AG10803 (cell line): ENCODE measurements at regions not wholly inside any gene's neighbourhood (a gene's known extent, or its start where the extent isn't known, plus 50 kb on each side); places are given as distances from the start of the nearest gene placed in this dataset.
A peak's percentile ranks its signal among the peaks of the same experiment; 100 is the strongest.
"Not testable (repeated sequence)": the region's sequence is repeated elsewhere in the genome, so short reads cannot be mapped to it uniquely, and the experiment has no call there.

Experiments used
- DNase-seq: peaks from one replicate; pipeline ENCODE4 v3.0.0; 2010; ENCODE audit warnings: low read depth
- H3K4me3 ChIP-seq: 2 replicates; pipeline ENCODE4 v1.5.1; 2011; ENCODE audit warnings: mild to moderate bottlenecking, low read length, control low read depth
- CTCF ChIP-seq: conservative IDR thresholded peaks from 2 replicates; pipeline ENCODE4 v1.5.1; 2011; ENCODE audit warnings: mild to moderate bottlenecking, low read length, control low read depth, inconsistent platforms

DNA sequence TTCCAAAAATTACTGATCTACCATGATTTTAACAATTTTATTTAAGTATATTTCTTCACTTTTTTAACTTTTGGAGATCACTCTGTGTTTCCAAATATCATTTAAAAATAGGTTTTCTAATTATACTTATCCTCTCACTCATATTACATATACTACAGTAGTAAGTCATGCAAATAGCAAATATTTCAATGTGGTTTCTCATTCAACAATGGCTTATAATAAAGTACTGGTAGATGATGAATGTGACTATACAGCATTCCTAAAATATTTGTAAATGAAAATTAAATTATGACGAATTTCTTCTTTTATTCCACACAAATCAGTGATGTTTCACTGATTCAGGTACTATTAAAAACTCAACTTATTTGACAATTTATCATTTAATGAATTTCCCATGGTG, 176.3 kb upstream of the MEF2C start:
- no peak overlapping the region for H3K4me3 ChIP-seq
- no peak for DNase-seq
- no peak for TF ChIP-seq CTCF

DNA sequence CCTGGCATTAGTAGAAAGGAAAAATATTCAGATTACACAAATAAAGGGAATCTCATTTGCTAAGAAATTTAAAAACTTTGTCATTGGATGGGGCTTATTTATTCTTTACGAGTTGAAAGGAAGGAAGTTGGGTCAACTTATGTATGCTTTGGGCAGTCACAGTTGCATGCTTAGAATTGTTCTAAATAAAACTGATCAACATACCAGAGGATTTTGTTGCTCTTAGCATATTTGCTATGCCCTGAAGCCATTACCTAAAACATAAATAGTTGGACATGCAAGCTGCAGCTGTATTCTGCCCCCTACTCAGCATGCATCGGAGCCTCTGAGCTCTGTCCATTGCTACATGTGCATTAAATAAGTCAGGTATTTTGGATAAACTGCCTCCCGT, 172.7 kb upstream of the MEF2C start:
- no peak for TF ChIP-seq CTCF
- DNase-seq = no peak
- no peak overlapping the region for H3K4me3 ChIP-seq

- no peak overlapping the region for H3K4me3 ChIP-seq
Measured at GRCh38 chr5:89055015-89055694, 172.2 kb upstream of the MEF2C start.

DNA sequence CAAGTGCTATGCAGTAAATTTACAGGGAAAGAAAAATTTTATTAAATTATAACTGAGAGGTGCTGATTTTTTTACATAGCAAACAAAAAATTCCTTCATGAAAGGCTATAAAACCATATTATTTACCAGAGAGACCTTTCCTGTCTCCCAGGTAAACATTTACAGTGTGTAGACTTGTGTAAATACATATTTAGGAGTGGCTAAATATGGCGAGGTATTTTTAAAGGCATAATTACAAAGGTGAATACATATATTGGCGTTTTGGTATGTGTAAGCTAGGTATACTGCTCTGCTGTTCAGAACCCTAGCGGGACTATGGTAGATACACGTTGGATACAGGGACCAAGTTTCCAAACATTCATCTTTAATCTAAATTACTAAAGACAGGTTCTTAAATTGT, 170.6 kb upstream of the MEF2C start:
- DNase-seq = no peak

More at GRCh38 chr5:89055015-89055694, 172.2 kb upstream of the MEF2C start:
- no peak for TF ChIP-seq CTCF
- DNase-seq = no peak

DNA sequence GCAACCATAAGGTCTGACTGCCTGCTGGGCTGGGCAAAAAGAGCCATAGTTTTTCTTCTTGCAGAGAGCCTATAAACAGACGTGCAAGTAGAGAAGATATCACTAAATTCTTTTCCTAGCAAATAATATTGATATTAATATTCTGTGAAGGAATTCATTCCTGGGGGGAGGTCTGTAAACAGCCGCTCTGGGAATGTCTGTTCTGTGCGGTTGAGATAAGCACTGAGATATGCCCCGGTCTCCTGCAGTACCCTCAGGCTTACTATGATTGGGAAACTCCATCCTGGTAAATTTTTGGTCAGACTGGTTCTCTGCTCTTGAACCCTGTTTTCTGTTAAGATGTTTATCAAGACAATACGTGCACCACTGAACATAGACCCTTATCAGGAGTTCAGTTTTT, 167.1 kb upstream of the MEF2C start:
- DNase-seq, H3K4me3 ChIP-seq: not testable (repeated sequence)

More for the DNA sequence above, 170.6 kb upstream of the MEF2C start:
- H3K4me3 ChIP-seq = no peak overlapping the region
- TF ChIP-seq CTCF = no peak

DNA sequence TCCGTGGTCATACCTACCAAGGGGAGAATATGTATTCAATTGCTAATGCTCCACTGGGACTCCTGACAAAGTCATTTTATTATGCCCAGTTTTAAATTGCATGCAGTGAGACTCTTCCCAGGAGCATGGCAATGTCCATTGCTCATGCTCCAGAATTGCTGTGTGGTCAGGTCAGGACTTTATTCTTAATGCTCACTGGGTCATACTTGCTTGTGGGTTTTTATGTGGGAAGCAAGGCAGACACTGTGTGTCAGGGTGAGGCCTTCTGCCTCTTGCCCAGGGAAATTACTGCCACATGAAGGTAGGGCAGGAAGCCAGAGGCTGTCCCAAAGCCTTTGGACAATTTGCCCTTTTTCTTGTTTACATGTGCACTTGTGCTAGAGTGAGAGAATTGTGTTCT, 164.6 kb upstream of the MEF2C start:
- no peak overlapping the region for H3K4me3 ChIP-seq
- peak; percentile 66 for DNase-seq
- no peak for TF ChIP-seq CTCF

DNA sequence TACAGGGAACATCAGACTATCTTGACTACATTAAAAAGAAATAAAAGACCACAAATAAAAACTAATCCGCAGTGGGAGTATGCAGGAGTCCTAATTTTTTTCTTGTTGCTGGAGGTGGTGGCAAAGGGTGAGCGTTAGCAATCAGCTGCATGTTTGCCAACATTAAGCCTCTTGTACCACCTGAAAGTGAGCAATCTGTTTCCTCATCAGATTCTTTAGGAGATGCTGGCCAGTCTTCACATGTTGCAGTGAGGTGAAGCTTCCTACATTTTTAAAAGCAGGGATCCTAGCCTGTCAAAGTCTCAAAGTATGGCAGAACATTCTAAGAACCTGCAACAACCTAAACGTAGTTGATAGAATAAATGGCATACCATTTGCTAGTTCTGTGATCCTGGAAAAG, 162.2 kb upstream of the MEF2C start:
- DNase-seq = no peak
- TF ChIP-seq CTCF = no peak
- no peak overlapping the region for H3K4me3 ChIP-seq
